ENCODE measurements at regions not wholly inside any gene's neighbourhood (a gene's known extent, or its start where the extent isn't known, plus 50 kb on each side); places are given as distances from the start of the nearest gene placed in this dataset.

DNA sequence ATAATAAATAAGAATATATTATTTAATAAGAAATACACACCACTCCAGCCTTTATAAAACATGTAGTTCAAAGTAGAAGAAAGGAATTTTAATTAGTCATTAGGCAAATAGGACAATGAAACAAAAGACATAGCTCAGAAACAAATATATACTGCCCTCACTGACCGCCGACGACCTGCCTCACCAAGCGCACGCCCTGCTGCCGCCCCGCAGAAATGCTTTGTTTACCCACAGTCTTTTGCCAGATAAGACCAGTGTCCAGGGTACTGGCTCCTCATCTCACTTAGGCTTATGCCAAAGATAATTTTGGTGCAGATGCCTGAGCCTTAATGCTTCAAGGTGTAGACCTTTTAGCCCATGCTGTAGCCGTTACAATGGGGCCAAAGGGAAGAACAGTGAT is 199.5 kb downstream of the HHIP start:
- H3K4me1 ChIP-seq (ENCODE audit: control insufficient read depth in 4 of 4, insufficient read depth in 4 of 4, low read length in 3 of 4), result no peaks in the 10 kb centered on the region
- WGBS, result 63% methylated on average over 8 of the region's 8 CpGs
- no peaks in the 10 kb centered on the region for H3K36me3 ChIP-seq (ENCODE audit: control insufficient read depth in 4 of 4, insufficient read depth in 3 of 4, low read depth in 1 of 4, low read length in 3 of 4)
- DNase-seq (ENCODE audit: low spot score), result no peak
- H3K27ac ChIP-seq (ENCODE audit: low read depth in 1 of 2, low read length in 2 of 2), result no peak overlapping the region
- H3K27me3 ChIP-seq (ENCODE audit: control insufficient read depth in 4 of 4, insufficient read depth in 4 of 4, low read length in 3 of 4), result no peaks in the 10 kb centered on the region
- H3K4me3 ChIP-seq (ENCODE audit: low read depth in 1 of 3, low read length in 3 of 3), result no peak overlapping the region
- TF ChIP-seq EGR1 (IDR thresholded peaks at IDR 0.05; ENCODE audit: low read depth in 2 of 2) (no peak), HNF4A (conservative IDR thresholded peaks at IDR 0.05) (no peak), FOXA2 (IDR thresholded peaks at IDR 0.05) (no peak), JUND (IDR thresholded peaks at IDR 0.05) (no peak), RXRA (IDR thresholded peaks at IDR 0.05) (no peak)
- TF ChIP-seq, protein P1, sequence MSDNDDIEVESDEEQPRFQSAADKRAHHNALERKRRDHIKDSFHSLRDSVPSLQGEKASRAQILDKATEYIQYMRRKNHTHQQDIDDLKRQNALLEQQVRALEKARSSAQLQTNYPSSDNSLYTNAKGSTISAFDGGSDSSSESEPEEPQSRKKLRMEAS (IDR thresholded peaks at IDR 0.05), result no peak
- no peak overlapping the region for H3K9ac ChIP-seq (ENCODE audit: low read depth in 1 of 2, low read length in 2 of 2)
- H3K9me3 ChIP-seq (ENCODE audit: control insufficient read depth in 4 of 4, low read length in 3 of 4), result peaks cover 0 to 2% (median 0%) of the 10 kb centered on the region in 4 donors

DNA sequence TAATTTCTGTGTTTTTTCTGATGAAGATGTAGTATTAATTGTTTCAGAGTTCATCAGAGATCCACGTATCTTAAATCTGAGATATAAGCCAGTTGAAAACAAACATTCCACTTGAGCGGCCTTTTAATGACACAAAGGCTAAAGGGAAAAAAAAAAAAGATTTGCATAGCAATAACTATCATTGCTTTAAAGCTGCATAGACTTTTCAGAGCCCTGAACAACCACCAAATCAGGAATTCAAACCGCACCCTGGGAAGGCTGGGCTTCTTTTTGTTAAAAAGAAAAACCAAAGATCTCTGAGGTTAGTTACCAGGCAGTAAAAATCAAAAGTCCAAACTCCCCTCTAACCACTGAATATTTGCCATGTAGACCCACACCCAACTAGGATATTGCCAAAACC is 206.0 kb downstream of the HHIP start:
- Histone ChIP-seq H3K4me1 (ENCODE audit: control insufficient read depth in 4 of 4, insufficient read depth in 4 of 4, low read length in 3 of 4) (no peaks in the 10 kb centered on the region), H3K27ac (ENCODE audit: low read depth in 1 of 2, low read length in 2 of 2) (no peak overlapping the region), H3K4me3 (ENCODE audit: low read depth in 1 of 3, low read length in 3 of 3) (no peak overlapping the region), H3K27me3 (ENCODE audit: control insufficient read depth in 4 of 4, insufficient read depth in 4 of 4, low read length in 3 of 4) (no peaks in the 10 kb centered on the region), H3K9ac (ENCODE audit: low read depth in 1 of 2, low read length in 2 of 2) (no peak overlapping the region), H3K36me3 (ENCODE audit: control insufficient read depth in 4 of 4, insufficient read depth in 3 of 4, low read depth in 1 of 4, low read length in 3 of 4) (no peaks in the 10 kb centered on the region), H3K9me3 (ENCODE audit: control insufficient read depth in 4 of 4, low read length in 3 of 4) (no peaks in the 10 kb centered on the region)
- no peak for DNase-seq (ENCODE audit: low spot score)
- no peak for TF ChIP-seq SP1 (IDR thresholded peaks at IDR 0.05)
- no peak for TF ChIP-seq NR2F2 (IDR thresholded peaks at IDR 0.05)
- TF ChIP-seq, protein P2, sequence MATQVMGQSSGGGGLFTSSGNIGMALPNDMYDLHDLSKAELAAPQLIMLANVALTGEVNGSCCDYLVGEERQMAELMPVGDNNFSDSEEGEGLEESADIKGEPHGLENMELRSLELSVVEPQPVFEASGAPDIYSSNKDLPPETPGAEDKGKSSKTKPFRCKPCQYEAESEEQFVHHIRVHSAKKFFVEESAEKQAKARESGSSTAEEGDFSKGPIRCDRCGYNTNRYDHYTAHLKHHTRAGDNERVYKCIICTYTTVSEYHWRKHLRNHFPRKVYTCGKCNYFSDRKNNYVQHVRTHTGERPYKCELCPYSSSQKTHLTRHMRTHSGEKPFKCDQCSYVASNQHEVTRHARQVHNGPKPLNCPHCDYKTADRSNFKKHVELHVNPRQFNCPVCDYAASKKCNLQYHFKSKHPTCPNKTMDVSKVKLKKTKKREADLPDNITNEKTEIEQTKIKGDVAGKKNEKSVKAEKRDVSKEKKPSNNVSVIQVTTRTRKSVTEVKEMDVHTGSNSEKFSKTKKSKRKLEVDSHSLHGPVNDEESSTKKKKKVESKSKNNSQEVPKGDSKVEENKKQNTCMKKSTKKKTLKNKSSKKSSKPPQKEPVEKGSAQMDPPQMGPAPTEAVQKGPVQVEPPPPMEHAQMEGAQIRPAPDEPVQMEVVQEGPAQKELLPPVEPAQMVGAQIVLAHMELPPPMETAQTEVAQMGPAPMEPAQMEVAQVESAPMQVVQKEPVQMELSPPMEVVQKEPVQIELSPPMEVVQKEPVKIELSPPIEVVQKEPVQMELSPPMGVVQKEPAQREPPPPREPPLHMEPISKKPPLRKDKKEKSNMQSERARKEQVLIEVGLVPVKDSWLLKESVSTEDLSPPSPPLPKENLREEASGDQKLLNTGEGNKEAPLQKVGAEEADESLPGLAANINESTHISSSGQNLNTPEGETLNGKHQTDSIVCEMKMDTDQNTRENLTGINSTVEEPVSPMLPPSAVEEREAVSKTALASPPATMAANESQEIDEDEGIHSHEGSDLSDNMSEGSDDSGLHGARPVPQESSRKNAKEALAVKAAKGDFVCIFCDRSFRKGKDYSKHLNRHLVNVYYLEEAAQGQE (IDR thresholded peaks at IDR 0.05), result no peak
- TF ChIP-seq, protein P3, sequence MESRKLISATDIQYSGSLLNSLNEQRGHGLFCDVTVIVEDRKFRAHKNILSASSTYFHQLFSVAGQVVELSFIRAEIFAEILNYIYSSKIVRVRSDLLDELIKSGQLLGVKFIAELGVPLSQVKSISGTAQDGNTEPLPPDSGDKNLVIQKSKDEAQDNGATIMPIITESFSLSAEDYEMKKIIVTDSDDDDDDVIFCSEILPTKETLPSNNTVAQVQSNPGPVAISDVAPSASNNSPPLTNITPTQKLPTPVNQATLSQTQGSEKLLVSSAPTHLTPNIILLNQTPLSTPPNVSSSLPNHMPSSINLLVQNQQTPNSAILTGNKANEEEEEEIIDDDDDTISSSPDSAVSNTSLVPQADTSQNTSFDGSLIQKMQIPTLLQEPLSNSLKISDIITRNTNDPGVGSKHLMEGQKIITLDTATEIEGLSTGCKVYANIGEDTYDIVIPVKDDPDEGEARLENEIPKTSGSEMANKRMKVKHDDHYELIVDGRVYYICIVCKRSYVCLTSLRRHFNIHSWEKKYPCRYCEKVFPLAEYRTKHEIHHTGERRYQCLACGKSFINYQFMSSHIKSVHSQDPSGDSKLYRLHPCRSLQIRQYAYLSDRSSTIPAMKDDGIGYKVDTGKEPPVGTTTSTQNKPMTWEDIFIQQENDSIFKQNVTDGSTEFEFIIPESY (IDR thresholded peaks at IDR 0.05), result no peak
- TF ChIP-seq RXRA (IDR thresholded peaks at IDR 0.05), result no peak
- TF ChIP-seq, protein P1 (IDR thresholded peaks at IDR 0.05), result no peak
- TF ChIP-seq EGR1 (IDR thresholded peaks at IDR 0.05; ENCODE audit: low read depth in 2 of 2), result no peak
- 81% methylated on average over 3 of the region's 3 CpGs for WGBS

DNA sequence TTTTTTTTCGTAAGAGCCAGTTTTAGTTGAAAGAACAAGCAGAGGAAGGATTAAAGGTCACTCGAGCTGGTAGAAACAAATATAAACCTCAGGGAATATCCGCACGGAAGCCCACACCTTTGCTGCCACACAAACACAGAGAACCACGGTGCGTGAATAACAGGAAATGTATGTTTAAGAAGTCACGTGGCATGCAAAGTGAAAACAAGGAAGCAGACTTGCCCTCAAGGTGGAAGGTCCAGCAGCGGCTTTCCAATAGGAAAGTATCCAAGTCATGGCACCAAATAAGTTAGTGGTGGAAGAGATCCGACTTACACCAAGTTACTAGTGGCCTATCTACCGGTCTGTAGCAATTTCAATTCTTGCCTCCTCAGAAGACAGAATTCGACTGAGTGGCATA is 215.5 kb downstream of the HHIP start:
- 54% methylated on average over 11 of the region's 11 CpGs for WGBS
- Histone ChIP-seq H3K4me1 (ENCODE audit: control insufficient read depth in 4 of 4, insufficient read depth in 4 of 4, low read length in 3 of 4) (no peaks in the 10 kb centered on the region), H3K4me3 (ENCODE audit: low read depth in 1 of 3, low read length in 3 of 3) (peak overlapping the region; percentile 6 to 27 (median 7)), H3K27me3 (ENCODE audit: control insufficient read depth in 4 of 4, insufficient read depth in 4 of 4, low read length in 3 of 4) (no peaks in the 10 kb centered on the region), H3K9ac (ENCODE audit: low read depth in 1 of 2, low read length in 2 of 2) (no peak overlapping the region), H3K27ac (ENCODE audit: low read depth in 1 of 2, low read length in 2 of 2) (no peak overlapping the region), H3K36me3 (ENCODE audit: control insufficient read depth in 4 of 4, insufficient read depth in 3 of 4, low read depth in 1 of 4, low read length in 3 of 4) (no peaks in the 10 kb centered on the region), H3K9me3 (ENCODE audit: control insufficient read depth in 4 of 4, low read length in 3 of 4) (no peaks in the 10 kb centered on the region)
- TF ChIP-seq EGR1 (IDR thresholded peaks at IDR 0.05; ENCODE audit: low read depth in 2 of 2), result no peak
- peak in 1 of 2 donors; percentile 13 for TF ChIP-seq HNF4A (conservative IDR thresholded peaks at IDR 0.05)
- DNase-seq (ENCODE audit: low spot score), result no peak

Measured in liver (tissue), 7 donors.